H9 (cell line): ENCODE measurements at regions not wholly inside any gene's neighbourhood (a gene's known extent, or its start where the extent isn't known, plus 50 kb on each side); places are given as distances from the start of the nearest gene placed in this dataset.

ENCODE experiments used
- DNase-seq: peaks from one replicate; pipeline ENCODE4 v3.0.0-alpha.2; 2017
- H2AFZ ChIP-seq: one replicate; pipeline ENCODE4 v1.6.1; 2013; ENCODE audit warnings: mild to moderate bottlenecking, low read length, control low read depth, moderate library complexity
- H2AK5ac ChIP-seq: 2 replicates; pipeline ENCODE4 v1.6.1; 2013; ENCODE audit warnings: low read length, control low read depth, mixed read lengths; ENCODE audit not compliant: insufficient read length
- H2BK120ac ChIP-seq: one replicate; pipeline ENCODE4 v1.6.1; 2013; ENCODE audit warnings: low read depth, mild to moderate bottlenecking, low read length, control low read depth, inconsistent platforms; ENCODE audit not compliant: poor library complexity, severe bottlenecking
- H2BK12ac ChIP-seq: 2 replicates; pipeline ENCODE4 v1.6.1; 2013; ENCODE audit warnings: low read length, control low read depth, mixed read lengths, low read depth; ENCODE audit not compliant: insufficient read length
- H2BK15ac ChIP-seq: 2 replicates; pipeline ENCODE4 v1.6.1; 2013; ENCODE audit warnings: low read depth, low read length, control low read depth
- H2BK20ac ChIP-seq: one replicate; pipeline ENCODE4 v1.6.1; 2013; ENCODE audit warnings: low read depth, mild to moderate bottlenecking, low read length, control low read depth, inconsistent platforms; ENCODE audit not compliant: poor library complexity, severe bottlenecking
- H2BK5ac ChIP-seq: 2 replicates; pipeline ENCODE4 v1.6.1; 2013; ENCODE audit warnings: low read length, control low read depth, mixed read lengths; ENCODE audit not compliant: insufficient read length
- H3K14ac ChIP-seq: 2 replicates; pipeline ENCODE4 v1.6.1; 2013; ENCODE audit warnings: low read length, control low read depth; ENCODE audit not compliant: insufficient read depth
- H3K18ac ChIP-seq: 2 replicates; pipeline ENCODE4 v1.6.1; 2013; ENCODE audit warnings: low read depth, mild to moderate bottlenecking, mixed read lengths, low read length, control low read depth; ENCODE audit not compliant: insufficient read length
- H3K23ac ChIP-seq: 2 replicates; pipeline ENCODE4 v1.6.1; 2013; ENCODE audit warnings: low read length, control low read depth, mixed read lengths, low read depth; ENCODE audit not compliant: insufficient read length
- H3K23me2 ChIP-seq: 2 replicates; pipeline ENCODE4 v1.6.1; 2013; ENCODE audit warnings: low read depth, mild to moderate bottlenecking, mixed read lengths, low read length, control low read depth; ENCODE audit not compliant: insufficient read length, poor library complexity, severe bottlenecking
- H3K27ac ChIP-seq: 2 replicates; pipeline ENCODE4 v1.5.1; 2013; ENCODE audit warnings: low read length, control low read depth, mixed read lengths, low read depth; ENCODE audit not compliant: insufficient read length
- H3K27me3 ChIP-seq: 2 replicates; pipeline ENCODE4 v1.6.1; 2013; ENCODE audit warnings: low read length, control low read depth, inconsistent platforms; ENCODE audit not compliant: insufficient read depth
- H3K4ac ChIP-seq: 2 replicates; pipeline ENCODE4 v1.6.1; 2013; ENCODE audit warnings: low read depth, mild to moderate bottlenecking, control low read depth, inconsistent platforms, low read length, moderate library complexity
- H3K4me1 ChIP-seq: 2 replicates; pipeline ENCODE4 v1.6.1; 2013; ENCODE audit warnings: low read length, control low read depth, inconsistent platforms; ENCODE audit not compliant: insufficient read depth
- H3K4me2 ChIP-seq: 2 replicates; pipeline ENCODE4 v1.6.1; 2013; ENCODE audit warnings: low read length, control low read depth, mixed read lengths; ENCODE audit not compliant: insufficient read length, insufficient read depth
- H3K56ac ChIP-seq: 2 replicates; pipeline ENCODE4 v1.6.1; 2013; ENCODE audit warnings: low read depth, mild to moderate bottlenecking, mixed read lengths, low read length, control low read depth; ENCODE audit not compliant: insufficient read length
- H3K79me1 ChIP-seq: 2 replicates; pipeline ENCODE4 v1.6.1; 2013; ENCODE audit warnings: low read depth, mild to moderate bottlenecking, moderate library complexity, low read length, control low read depth, inconsistent platforms; ENCODE audit not compliant: insufficient read depth, poor library complexity, severe bottlenecking
- H3K79me2 ChIP-seq: 2 replicates; pipeline ENCODE4 v1.6.1; 2013; ENCODE audit warnings: low read length, control low read depth, inconsistent platforms; ENCODE audit not compliant: insufficient read depth
- H3K9ac ChIP-seq: 2 replicates; pipeline ENCODE4 v1.6.1; 2013; ENCODE audit warnings: low read length, control low read depth, mixed read lengths; ENCODE audit not compliant: insufficient read length; ENCODE audit errors: extremely low read depth
- H3K9me3 ChIP-seq: one replicate; pipeline ENCODE4 v1.6.1; 2013; ENCODE audit warnings: low read depth, low read length, inconsistent platforms; ENCODE audit not compliant: control insufficient read depth
- H3T11ph ChIP-seq: one replicate; pipeline ENCODE4 v1.6.1; 2013; ENCODE audit warnings: mild to moderate bottlenecking, low read length, control low read depth, inconsistent platforms
- H4K20me1 ChIP-seq: one replicate; pipeline ENCODE4 v1.6.1; 2013; ENCODE audit not compliant: control insufficient read depth, insufficient read length, insufficient read depth
- H4K5ac ChIP-seq: 2 replicates; pipeline ENCODE4 v1.6.1; 2013; ENCODE audit warnings: low read depth, mild to moderate bottlenecking, mixed read lengths, low read length, control low read depth; ENCODE audit not compliant: insufficient read length
- H4K8ac ChIP-seq: replicated peaks from 2 replicates; pipeline ENCODE4 v1.6.1; 2013; ENCODE audit warnings: low read length, control low read depth, mixed read lengths, low read depth; ENCODE audit not compliant: insufficient read length
- H4K91ac ChIP-seq: 2 replicates; pipeline ENCODE4 v1.6.1; 2013; ENCODE audit warnings: low read depth, mild to moderate bottlenecking, moderate library complexity, mixed read lengths, low read length, control low read depth; ENCODE audit not compliant: insufficient read length
- H3K27ac Mint-ChIP-seq, 3 experiments: 2 replicates in 2 of 3; 3 replicates in 1 of 3; pipeline ENCODE4 v1.8.0; 2020 to 2021; ENCODE audit warnings: mixed read lengths in 3 of 3, mild to moderate bottlenecking in 1 of 3, moderate library complexity in 1 of 3
- H3K27me3 Mint-ChIP-seq: 2 replicates; pipeline ENCODE4 v1.8.0; 2021; ENCODE audit warnings: low read depth, mild to moderate bottlenecking, moderate library complexity, mixed read lengths
- H3K36me3 Mint-ChIP-seq, 3 experiments: 2 replicates in 2 of 3; 3 replicates in 1 of 3; pipeline ENCODE4 v1.8.0; 2020 to 2021; ENCODE audit warnings: low read depth in 3 of 3, mixed read lengths in 3 of 3; ENCODE audit not compliant: insufficient read depth in 1 of 3
- H3K4me1 Mint-ChIP-seq, 2 experiments: 2 replicates each; pipeline ENCODE4 v1.8.0; 2020; ENCODE audit warnings: mixed read lengths in 2 of 2
- H3K4me3 Mint-ChIP-seq, 2 experiments: 2 replicates in 1 of 2; 3 replicates in 1 of 2; pipeline ENCODE4 v1.8.0; 2020 to 2021; ENCODE audit warnings: mild to moderate bottlenecking in 2 of 2, mixed read lengths in 2 of 2, moderate library complexity in 1 of 2
- H3K9me3 Mint-ChIP-seq, 2 experiments: 2 replicates in 1 of 2; 3 replicates in 1 of 2; pipeline ENCODE4 v1.8.0; 2020; ENCODE audit warnings: mild to moderate bottlenecking in 2 of 2, mixed read lengths in 2 of 2, moderate library complexity in 1 of 2
- CTCF ChIP-seq: fragments of 200-600 bp; sonication (generic); conservative IDR thresholded peaks from 3 replicates; pipeline ENCODE4 v1.8.0; 2021; ENCODE audit warnings: antibody characterized with exemption, mild to moderate bottlenecking
- WGBS: extraction: QIAGEN DNeasy Blood & Tissue Kit; methylation state at CpG from one replicate; pipeline ENCODE4 v1.1.7; 2013; ENCODE audit warnings: missing lambda C conversion rate, low lambda C conversion rate, mixed read lengths; ENCODE audit not compliant: insufficient read length; ENCODE audit errors: extremely low coverage; 5-methylcytosine and 5-hydroxymethylcytosine counted together

GRCh38 chr3:189117087-189117486 is 54.7 kb upstream of the TPRG1 start:
- Mint-ChIP-seq H3K4me3 (no peak overlapping the region), H3K27me3 (no peaks in the 10 kb centered on the region; the same call in 1 of the 2 replicates), H3K4me1 (0 out of 4 replicates have a peak, but pooled peaks cover 0 to 1% of the 10 kb centered on the region in 2 experiments), H3K9me3 (peaks cover 9 to 15% of the 10 kb centered on the region in 2 experiments), H3K27ac (no peak overlapping the region), H3K36me3 (peaks cover 0 to 17% (median 3%) of the 10 kb centered on the region in 3 experiments; a peak in 6 of 7 replicates)
- Histone ChIP-seq H3K9ac (no peak overlapping the region), H2BK15ac (no peak overlapping the region), H2AFZ (no peak overlapping the region), H3K27me3 (no peaks in the 10 kb centered on the region), H3K23ac (no peak overlapping the region), H2AK5ac (no peak overlapping the region), H3K18ac (no peak overlapping the region), H4K8ac (no peak overlapping the region), H3K56ac (no peak overlapping the region), H4K20me1 (no peaks in the 10 kb centered on the region), H3K14ac (no peak overlapping the region), H2BK12ac (no peak overlapping the region), H3K27ac (no peak overlapping the region), H3K4me1 (no peaks in the 10 kb centered on the region), H2BK5ac (no peak overlapping the region), H3T11ph (no peak overlapping the region), H3K4ac (no peak overlapping the region), H3K79me2 (no peaks in the 10 kb centered on the region), H3K79me1 (no peaks in the 10 kb centered on the region), H2BK20ac (no peak overlapping the region), H4K91ac (no peak overlapping the region), H2BK120ac (no peak overlapping the region), H3K23me2 (no peaks in the 10 kb centered on the region), H3K9me3 (peaks cover 6% of the 10 kb centered on the region), H3K4me2 (no peak overlapping the region), H4K5ac (no peak overlapping the region)
- no peak for DNase-seq
- TF ChIP-seq CTCF: no peak
- no CpG with 5 or more reads among the region's 1 CpG for WGBS
